HG03039 (cell line): ENCODE measurements at regions not wholly inside any gene's neighbourhood (a gene's known extent, or its start where the extent isn't known, plus 50 kb on each side); places are given as distances from the start of the nearest gene placed in this dataset.

Source experiments
- ATAC-seq: cut with Tn5 transposase; IDR thresholded peaks from one replicate; pipeline ENCODE4 v1.9.1; 2021; ENCODE audit warnings: mild to moderate bottlenecking, moderate library complexity; ENCODE audit not compliant: unreplicated experiment

- no peak for ATAC-seq
These were observed 54.3 kb upstream of the TET2 start for GRCh38 chr4:105092356-105092755.

- no peak for ATAC-seq
These were observed 53.9 kb upstream of the TET2 start for GRCh38 chr4:105092768-105093167.

- ATAC-seq: no peak
These were observed 52.7 kb upstream of the TET2 start for GRCh38 chr4:105093975-105094374.
